GM12873 (cell line): ENCODE measurements at regions not wholly inside any gene's neighbourhood (a gene's known extent, or its start where the extent isn't known, plus 50 kb on each side); places are given as distances from the start of the nearest gene placed in this dataset.

Experiments
- TF ChIP-seq, protein P1 (sequence below): IDR thresholded peaks from 2 replicates; pipeline ENCODE4 v1.5.1; 2012; ENCODE audit warnings: low read depth, mild to moderate bottlenecking, moderate library complexity, low read length, control low read depth; ENCODE audit not compliant: insufficient read depth; ENCODE audit errors: missing control alignments

DNA sequence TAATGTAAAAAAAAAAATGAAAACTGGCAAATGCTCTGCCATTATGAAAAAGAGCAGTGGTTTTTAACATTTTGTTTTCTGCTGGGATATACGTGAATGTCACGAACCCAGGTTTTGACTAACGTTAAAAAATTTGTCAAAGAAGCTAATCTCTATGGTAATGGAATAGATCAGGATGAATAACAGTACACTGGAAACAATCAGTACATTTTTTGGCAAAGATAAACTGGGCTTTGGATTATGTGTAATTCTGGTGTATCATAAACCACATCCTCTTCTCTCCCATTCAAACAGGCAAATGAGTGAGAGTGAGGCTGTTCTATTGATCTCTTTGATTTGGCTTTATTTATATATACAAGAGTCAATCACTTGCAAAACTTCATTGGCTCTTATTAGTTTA, 207.0 kb upstream of the IRX3 start:
- TF ChIP-seq, protein P1, sequence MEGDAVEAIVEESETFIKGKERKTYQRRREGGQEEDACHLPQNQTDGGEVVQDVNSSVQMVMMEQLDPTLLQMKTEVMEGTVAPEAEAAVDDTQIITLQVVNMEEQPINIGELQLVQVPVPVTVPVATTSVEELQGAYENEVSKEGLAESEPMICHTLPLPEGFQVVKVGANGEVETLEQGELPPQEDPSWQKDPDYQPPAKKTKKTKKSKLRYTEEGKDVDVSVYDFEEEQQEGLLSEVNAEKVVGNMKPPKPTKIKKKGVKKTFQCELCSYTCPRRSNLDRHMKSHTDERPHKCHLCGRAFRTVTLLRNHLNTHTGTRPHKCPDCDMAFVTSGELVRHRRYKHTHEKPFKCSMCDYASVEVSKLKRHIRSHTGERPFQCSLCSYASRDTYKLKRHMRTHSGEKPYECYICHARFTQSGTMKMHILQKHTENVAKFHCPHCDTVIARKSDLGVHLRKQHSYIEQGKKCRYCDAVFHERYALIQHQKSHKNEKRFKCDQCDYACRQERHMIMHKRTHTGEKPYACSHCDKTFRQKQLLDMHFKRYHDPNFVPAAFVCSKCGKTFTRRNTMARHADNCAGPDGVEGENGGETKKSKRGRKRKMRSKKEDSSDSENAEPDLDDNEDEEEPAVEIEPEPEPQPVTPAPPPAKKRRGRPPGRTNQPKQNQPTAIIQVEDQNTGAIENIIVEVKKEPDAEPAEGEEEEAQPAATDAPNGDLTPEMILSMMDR = no peak

DNA sequence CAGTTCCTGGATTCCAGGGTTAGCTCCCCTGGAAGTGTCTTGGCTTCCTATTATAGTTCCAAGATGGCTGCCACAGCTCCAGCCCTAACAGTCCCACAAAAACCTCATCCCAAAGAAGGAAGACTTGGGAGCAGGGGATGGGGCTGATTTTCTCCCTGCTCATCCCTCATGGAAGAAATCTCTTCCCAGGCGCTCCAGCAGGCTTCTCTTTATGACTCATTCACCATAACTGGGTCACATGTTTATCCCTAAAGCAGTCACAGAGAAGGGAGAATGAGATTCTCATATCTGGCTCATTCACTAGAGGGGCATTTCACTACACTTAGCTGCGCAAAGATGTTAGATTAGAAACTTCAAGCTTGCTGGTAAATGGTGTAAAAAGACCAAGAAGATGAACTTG, 206.5 kb upstream of the IRX3 start:
- TF ChIP-seq, protein P1 = no peak

DNA sequence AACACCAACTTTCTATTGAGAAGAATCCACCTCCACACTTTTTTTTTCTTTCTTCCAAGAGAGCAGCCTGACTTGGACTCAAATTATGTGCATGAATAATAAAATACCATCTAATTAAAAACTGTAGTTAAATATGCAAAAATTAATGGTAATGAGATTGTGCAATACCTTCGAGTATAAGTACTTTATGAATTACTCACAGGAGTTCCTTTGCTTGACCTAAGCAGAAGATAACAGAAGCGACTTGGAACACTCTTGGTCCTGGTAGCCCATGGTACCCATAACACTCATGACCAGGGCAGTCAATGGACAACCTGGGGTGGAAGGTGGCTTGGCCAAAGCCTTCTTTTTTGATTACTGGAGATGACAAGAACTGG, 203.5 kb upstream of the IRX3 start:
- TF ChIP-seq, protein P1 = no peak

GRCh38 chr16:54489225-54490111, 202.9 kb upstream of the IRX3 start:
- TF ChIP-seq, protein P1 = no peak

- TF ChIP-seq, protein P1 = no peak
Observed at GRCh38 chr16:54488729-54489128, 202.1 kb upstream of the IRX3 start.

- TF ChIP-seq, protein P1 = no peak
Observed at GRCh38 chr16:54487933-54488332, 201.3 kb upstream of the IRX3 start.

DNA sequence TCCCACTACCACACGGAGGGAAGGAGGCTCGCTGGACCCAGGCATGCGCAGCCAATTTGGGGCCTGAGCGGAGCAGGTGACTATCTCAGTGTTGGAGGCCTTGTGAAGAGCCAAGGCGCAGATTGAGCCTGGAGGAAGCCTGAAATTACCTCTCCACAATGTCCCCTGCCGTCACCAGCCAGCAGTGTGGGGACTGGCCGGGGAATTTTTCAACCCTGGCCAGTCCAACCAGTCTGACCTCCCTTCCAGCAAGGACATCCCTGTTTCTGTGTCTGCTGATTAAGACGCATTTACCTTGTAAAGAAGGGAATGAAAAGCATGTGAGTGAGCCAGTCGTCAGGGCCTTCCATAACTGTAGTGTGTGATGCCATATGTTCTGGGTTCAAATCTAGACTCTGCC, 198.1 kb upstream of the IRX3 start:
- TF ChIP-seq, protein P1 = no peak
